ENCODE measurements at regions not wholly inside any gene's neighbourhood (a gene's known extent, or its start where the extent isn't known, plus 50 kb on each side); places are given as distances from the start of the nearest gene placed in this dataset.
"Not testable (repeated sequence)": the region's sequence is repeated elsewhere in the genome, so short reads cannot be mapped to it uniquely, and the experiment has no call there.

- intact Hi-C loops (cut with micrococcal nuclease) = no loop called here
- Mint-ChIP-seq H3K27me3 (no peaks in the 10 kb centered on the region), H3K36me3 (ENCODE audit: low read depth) (no peaks in the 10 kb centered on the region), H3K9me3 (no peaks in the 10 kb centered on the region), H3K27ac (no peak overlapping the region), H3K4me1 (ENCODE audit: low read depth) (no peaks in the 10 kb centered on the region), H3K4me3 (no peak overlapping the region)
These were observed 596.4 kb upstream of the GHITM start for GRCh38 chr10:83542774-83543411.

GRCh38 chr10:83543691-83544462 is 595.4 kb upstream of the GHITM start:
- H3K27me3 Mint-ChIP-seq = no peaks in the 10 kb centered on the region

GRCh38 chr10:83545901-83546391 is 593.4 kb upstream of the GHITM start:
- no peaks in the 10 kb centered on the region for H3K36me3 Mint-ChIP-seq (ENCODE audit: low read depth)
- no peaks in the 10 kb centered on the region for H3K4me1 Mint-ChIP-seq (ENCODE audit: low read depth)
- H3K27me3 Mint-ChIP-seq = no peaks in the 10 kb centered on the region
- H3K9me3 Mint-ChIP-seq = no peaks in the 10 kb centered on the region
- no peak overlapping the region for H3K4me3 Mint-ChIP-seq
- no peak overlapping the region for H3K27ac Mint-ChIP-seq
- intact Hi-C loops (cut with micrococcal nuclease) = no loop called here

More at GRCh38 chr10:83543691-83544462, 595.4 kb upstream of the GHITM start:
- H3K27ac Mint-ChIP-seq = no peak overlapping the region
- H3K9me3 Mint-ChIP-seq = no peaks in the 10 kb centered on the region
- H3K4me1 Mint-ChIP-seq (ENCODE audit: low read depth) = no peaks in the 10 kb centered on the region
- no peak overlapping the region for H3K4me3 Mint-ChIP-seq
- intact Hi-C loops (cut with micrococcal nuclease) = no loop called here
- no peaks in the 10 kb centered on the region for H3K36me3 Mint-ChIP-seq (ENCODE audit: low read depth)

- H3K4me1 Mint-ChIP-seq (ENCODE audit: low read depth); H3K36me3 Mint-ChIP-seq (ENCODE audit: low read depth); H3K27ac Mint-ChIP-seq; H3K4me3 Mint-ChIP-seq; H3K27me3 Mint-ChIP-seq; intact Hi-C loops (cut with micrococcal nuclease): not testable (repeated sequence)
- H3K9me3 Mint-ChIP-seq = peaks cover 26% of the 10 kb centered on the region
These were observed 588.1 kb upstream of the GHITM start for GRCh38 chr10:83551190-83551589.

GRCh38 chr10:83553366-83553765 is 585.9 kb upstream of the GHITM start:
- intact Hi-C loops (cut with micrococcal nuclease) = no loop called here
- Mint-ChIP-seq H3K27me3 (no peaks in the 10 kb centered on the region), H3K36me3 (ENCODE audit: low read depth) (no peaks in the 10 kb centered on the region), H3K27ac (no peak overlapping the region), H3K4me3 (no peak overlapping the region), H3K9me3 (peaks cover 26% of the 10 kb centered on the region), H3K4me1 (ENCODE audit: low read depth) (no peaks in the 10 kb centered on the region)

- intact Hi-C loops (cut with micrococcal nuclease) = no loop called here
- no peaks in the 10 kb centered on the region for H3K27me3 Mint-ChIP-seq
These were observed 584.0 kb upstream of the GHITM start for GRCh38 chr10:83555264-83555663.

GRCh38 chr10:83562381-83562780 is 576.9 kb upstream of the GHITM start:
- intact Hi-C loops (cut with micrococcal nuclease) = no loop called here
- H3K27ac Mint-ChIP-seq = no peak overlapping the region
- H3K27me3 Mint-ChIP-seq = no peaks in the 10 kb centered on the region
- H3K4me1 Mint-ChIP-seq (ENCODE audit: low read depth) = no peaks in the 10 kb centered on the region
- no peaks in the 10 kb centered on the region for H3K36me3 Mint-ChIP-seq (ENCODE audit: low read depth)
- H3K9me3 Mint-ChIP-seq = peaks cover 44% of the 10 kb centered on the region
- H3K4me3 Mint-ChIP-seq = no peak overlapping the region

More at GRCh38 chr10:83555264-83555663, 584.0 kb upstream of the GHITM start:
- no peaks in the 10 kb centered on the region for H3K4me1 Mint-ChIP-seq (ENCODE audit: low read depth)
- peaks cover 30% of the 10 kb centered on the region for H3K9me3 Mint-ChIP-seq
- H3K4me3 Mint-ChIP-seq = no peak overlapping the region
- no peak overlapping the region for H3K27ac Mint-ChIP-seq
- no peaks in the 10 kb centered on the region for H3K36me3 Mint-ChIP-seq (ENCODE audit: low read depth)

GRCh38 chr10:83564889-83565588 is 574.3 kb upstream of the GHITM start:
- Mint-ChIP-seq H3K27me3 (no peaks in the 10 kb centered on the region), H3K4me3 (no peak overlapping the region), H3K9me3 (peaks cover 42% of the 10 kb centered on the region), H3K36me3 (ENCODE audit: low read depth) (no peaks in the 10 kb centered on the region), H3K27ac (no peak overlapping the region), H3K4me1 (ENCODE audit: low read depth) (no peaks in the 10 kb centered on the region)
- intact Hi-C loops (cut with micrococcal nuclease) = no loop called here

- Mint-ChIP-seq H3K4me3 (no peak overlapping the region), H3K9me3 (no peaks in the 10 kb centered on the region), H3K27ac (no peak overlapping the region), H3K36me3 (ENCODE audit: low read depth) (no peaks in the 10 kb centered on the region), H3K4me1 (ENCODE audit: low read depth) (no peaks in the 10 kb centered on the region), H3K27me3 (no peaks in the 10 kb centered on the region)
- intact Hi-C loops (cut with micrococcal nuclease) = no loop called here
These were observed 567.3 kb upstream of the GHITM start for GRCh38 chr10:83572036-83572435.

- Mint-ChIP-seq H3K4me3 (no peak overlapping the region), H3K9me3 (peaks cover 23% of the 10 kb centered on the region), H3K27ac (no peak overlapping the region), H3K36me3 (ENCODE audit: low read depth) (no peaks in the 10 kb centered on the region), H3K27me3 (no peaks in the 10 kb centered on the region), H3K4me1 (ENCODE audit: low read depth) (no peaks in the 10 kb centered on the region)
- intact Hi-C loops (cut with micrococcal nuclease) = no loop called here
These were observed 564.5 kb upstream of the GHITM start for GRCh38 chr10:83574770-83575169.

GRCh38 chr10:83577421-83577820 is 561.9 kb upstream of the GHITM start:
- Mint-ChIP-seq H3K36me3 (ENCODE audit: low read depth) (no peaks in the 10 kb centered on the region), H3K4me1 (ENCODE audit: low read depth) (no peaks in the 10 kb centered on the region)

GRCh38 chr10:83580373-83581012 is 558.8 kb upstream of the GHITM start:
- intact Hi-C loops (cut with micrococcal nuclease) = no loop called here
- H3K9me3 Mint-ChIP-seq = peaks cover 36% of the 10 kb centered on the region
- no peaks in the 10 kb centered on the region for H3K36me3 Mint-ChIP-seq (ENCODE audit: low read depth)
- no peak overlapping the region for H3K27ac Mint-ChIP-seq
- H3K4me3 Mint-ChIP-seq = no peak overlapping the region
- no peaks in the 10 kb centered on the region for H3K27me3 Mint-ChIP-seq
- H3K4me1 Mint-ChIP-seq (ENCODE audit: low read depth) = no peaks in the 10 kb centered on the region

More at GRCh38 chr10:83577421-83577820, 561.9 kb upstream of the GHITM start:
- Mint-ChIP-seq H3K9me3 (peaks cover 36% of the 10 kb centered on the region), H3K4me3 (no peak overlapping the region), H3K27ac (no peak overlapping the region), H3K27me3 (no peaks in the 10 kb centered on the region)
- intact Hi-C loops (cut with micrococcal nuclease) = no loop called here

GRCh38 chr10:83582407-83583095 is 556.8 kb upstream of the GHITM start:
- H3K27me3 Mint-ChIP-seq = no peaks in the 10 kb centered on the region
- intact Hi-C loops (cut with micrococcal nuclease) = no loop called here
- H3K27ac Mint-ChIP-seq = no peak overlapping the region
- H3K36me3 Mint-ChIP-seq (ENCODE audit: low read depth) = no peaks in the 10 kb centered on the region
- no peak overlapping the region for H3K4me3 Mint-ChIP-seq
- no peaks in the 10 kb centered on the region for H3K4me1 Mint-ChIP-seq (ENCODE audit: low read depth)
- peaks cover 34% of the 10 kb centered on the region for H3K9me3 Mint-ChIP-seq
